Urinary bladder (tissue), 3 donors: ENCODE measurements at regions not wholly inside any gene's neighbourhood (a gene's known extent, or its start where the extent isn't known, plus 50 kb on each side); places are given as distances from the start of the nearest gene placed in this dataset.

Source experiments
- DNase-seq: peaks from one replicate; pipeline ENCODE4 v3.0.0-alpha.2; 2015; ENCODE audit errors: extremely low spot score
- H3K27ac ChIP-seq: one replicate; pipeline ENCODE4 v1.5.1; 2013; ENCODE audit warnings: low read depth, mild to moderate bottlenecking, moderate library complexity
- H3K36me3 ChIP-seq: one replicate; pipeline ENCODE4 v1.6.1; 2013; ENCODE audit warnings: mild to moderate bottlenecking, moderate library complexity; ENCODE audit not compliant: insufficient read depth
- H3K4me1 ChIP-seq: one replicate; pipeline ENCODE4 v1.6.1; 2013; ENCODE audit warnings: mild to moderate bottlenecking, moderate library complexity; ENCODE audit not compliant: insufficient read depth
- H3K4me3 ChIP-seq: one replicate; pipeline ENCODE4 v1.5.1; 2013; ENCODE audit warnings: low read depth, low read length
- WGBS: extraction: QIAGEN DNeasy Blood & Tissue Kit; methylation state at CpG from one replicate; pipeline ENCODE4 v1.1.7; 2013; 5-methylcytosine and 5-hydroxymethylcytosine counted together
- donor health status: healthy with polysubstance abuse.
- donor health status: healthy.

- Histone ChIP-seq H3K4me1 (no peaks in the 10 kb centered on the region), H3K4me3 (no peak overlapping the region), H3K36me3 (no peaks in the 10 kb centered on the region), H3K27ac (no peak overlapping the region)
- no peak for DNase-seq
- WGBS: 98% methylated on average over 1 of the region's 1 CpG
Observed at GRCh38 chr2:6685447-6685846, 180.3 kb downstream of the CMPK2 start.

- Histone ChIP-seq H3K4me1 (no peaks in the 10 kb centered on the region), H3K4me3 (no peak overlapping the region), H3K27ac (no peak overlapping the region), H3K36me3 (no peaks in the 10 kb centered on the region)
- 48% methylated on average over 5 of the region's 5 CpGs for WGBS
- no peak for DNase-seq
Observed at GRCh38 chr2:6692056-6692455, 173.7 kb downstream of the CMPK2 start.

- no peak for DNase-seq
- H3K4me1 ChIP-seq: no peaks in the 10 kb centered on the region
- no peaks in the 10 kb centered on the region for H3K36me3 ChIP-seq
- no peak overlapping the region for H3K4me3 ChIP-seq
- H3K27ac ChIP-seq: no peak overlapping the region
- 63% methylated on average over 1 of the region's 1 CpG for WGBS
Observed at GRCh38 chr2:6692819-6693218, 172.9 kb downstream of the CMPK2 start.

- H3K36me3 ChIP-seq: no peaks in the 10 kb centered on the region
- 47% methylated on average over 6 of the region's 6 CpGs for WGBS
- H3K4me3 ChIP-seq: no peak overlapping the region
- no peak for DNase-seq
- no peak overlapping the region for H3K27ac ChIP-seq
- H3K4me1 ChIP-seq: no peaks in the 10 kb centered on the region
Observed at GRCh38 chr2:6694555-6694954, 171.2 kb downstream of the CMPK2 start.

GRCh38 chr2:6700335-6700734, 165.4 kb downstream of the CMPK2 start:
- H3K4me3 ChIP-seq: no peak overlapping the region
- 53% methylated on average over 6 of the region's 6 CpGs for WGBS
- no peak for DNase-seq
- H3K4me1 ChIP-seq: no peaks in the 10 kb centered on the region
- H3K36me3 ChIP-seq: no peaks in the 10 kb centered on the region
- H3K27ac ChIP-seq: no peak overlapping the region

- no peak overlapping the region for H3K4me3 ChIP-seq
Observed at GRCh38 chr2:6704077-6704476, 161.6 kb downstream of the CMPK2 start.

GRCh38 chr2:6721395-6721794, 144.3 kb downstream of the CMPK2 start:
- 73% methylated on average over 2 of the region's 2 CpGs for WGBS
- no peak overlapping the region for H3K4me3 ChIP-seq
- H3K36me3 ChIP-seq: no peaks in the 10 kb centered on the region
- DNase-seq: no peak
- no peak overlapping the region for H3K27ac ChIP-seq
- no peaks in the 10 kb centered on the region for H3K4me1 ChIP-seq

More at GRCh38 chr2:6704077-6704476, 161.6 kb downstream of the CMPK2 start:
- no peaks in the 10 kb centered on the region for H3K4me1 ChIP-seq
- no peaks in the 10 kb centered on the region for H3K36me3 ChIP-seq
- no peak for DNase-seq
- no peak overlapping the region for H3K27ac ChIP-seq
- 99% methylated on average over 1 of the region's 1 CpG for WGBS

- no peaks in the 10 kb centered on the region for H3K36me3 ChIP-seq
- WGBS: 97% methylated on average over 2 of the region's 2 CpGs
- no peak for DNase-seq
- no peak overlapping the region for H3K4me3 ChIP-seq
- no peak overlapping the region for H3K27ac ChIP-seq
- no peaks in the 10 kb centered on the region for H3K4me1 ChIP-seq
Observed at GRCh38 chr2:6722574-6722973, 143.1 kb downstream of the CMPK2 start.

GRCh38 chr2:6723865-6724604, 141.7 kb downstream of the CMPK2 start:
- Histone ChIP-seq H3K27ac (no peak overlapping the region), H3K4me1 (no peaks in the 10 kb centered on the region), H3K36me3 (no peaks in the 10 kb centered on the region), H3K4me3 (no peak overlapping the region)
- no peak for DNase-seq
- 66% methylated on average over 8 of the region's 8 CpGs for WGBS

- Histone ChIP-seq H3K4me1 (no peaks in the 10 kb centered on the region), H3K4me3 (no peak overlapping the region), H3K27ac (no peak overlapping the region), H3K36me3 (no peaks in the 10 kb centered on the region)
- WGBS: 68% methylated on average over 4 of the region's 4 CpGs
- DNase-seq: no peak
Observed at GRCh38 chr2:6724605-6725140, 141.0 kb downstream of the CMPK2 start.

- 84% methylated on average over 5 of the region's 5 CpGs for WGBS
- Histone ChIP-seq H3K4me1 (no peaks in the 10 kb centered on the region), H3K36me3 (no peaks in the 10 kb centered on the region), H3K4me3 (no peak overlapping the region), H3K27ac (no peak overlapping the region)
- no peak for DNase-seq
Observed at GRCh38 chr2:6728156-6728555, 137.6 kb downstream of the CMPK2 start.

GRCh38 chr2:6730003-6730402, 135.7 kb downstream of the CMPK2 start:
- H3K4me3 ChIP-seq: no peak overlapping the region
- WGBS: 74% methylated on average over 2 of the region's 2 CpGs
- no peak overlapping the region for H3K27ac ChIP-seq
- DNase-seq: no peak
- H3K4me1 ChIP-seq: no peaks in the 10 kb centered on the region
- H3K36me3 ChIP-seq: no peaks in the 10 kb centered on the region

- WGBS: 70% methylated on average over 5 of the region's 5 CpGs
- H3K4me3 ChIP-seq: no peak overlapping the region
- no peak overlapping the region for H3K27ac ChIP-seq
- no peak for DNase-seq
- no peaks in the 10 kb centered on the region for H3K4me1 ChIP-seq
- H3K36me3 ChIP-seq: no peaks in the 10 kb centered on the region
Observed at GRCh38 chr2:6730649-6731532, 134.8 kb downstream of the CMPK2 start.

GRCh38 chr2:6739547-6739946, 126.2 kb downstream of the CMPK2 start:
- no peak overlapping the region for H3K27ac ChIP-seq
- H3K4me1 ChIP-seq: no peaks in the 10 kb centered on the region
- WGBS: 81% methylated on average over 7 of the region's 7 CpGs
- H3K4me3 ChIP-seq: no peak overlapping the region
- DNase-seq: no peak
- H3K36me3 ChIP-seq: no peaks in the 10 kb centered on the region
